Retinal pigment epithelial cell (primary cell): ENCODE measurements at regions not wholly inside any gene's neighbourhood (a gene's known extent, or its start where the extent isn't known, plus 50 kb on each side); places are given as distances from the start of the nearest gene placed in this dataset.

ENCODE experiments used
- DNase-seq: peaks from one replicate; pipeline ENCODE4 v3.0.0-alpha.2; 2010; ENCODE audit warnings: low read depth
- H3K4me3 ChIP-seq: 2 replicates; pipeline ENCODE4 v1.5.1; 2011; ENCODE audit warnings: mild to moderate bottlenecking, low read length, control low read depth, moderate library complexity
- TF ChIP-seq, protein P1 (sequence below): conservative IDR thresholded peaks from 2 replicates; pipeline ENCODE4 v1.5.1; 2011; ENCODE audit warnings: low read depth, low read length, control low read depth, inconsistent platforms

DNA sequence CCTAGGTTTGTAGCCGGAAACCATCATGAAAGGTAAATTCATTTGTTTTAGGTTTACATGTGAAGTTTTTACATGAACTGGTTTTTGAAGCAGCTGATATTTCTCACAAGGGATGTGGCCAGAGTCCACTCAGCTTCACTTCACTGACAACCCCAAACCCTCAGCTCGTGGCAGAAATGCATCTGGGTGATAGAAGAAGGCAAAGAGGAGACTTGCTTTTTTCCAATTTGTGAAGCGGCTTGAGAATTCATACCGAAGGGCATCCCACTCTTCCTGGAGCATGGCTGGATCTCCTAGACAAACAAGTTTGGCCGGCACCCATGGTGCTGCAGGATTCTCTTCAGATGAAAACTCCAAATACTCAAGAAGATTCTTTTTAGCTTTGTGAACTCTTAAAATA is 392.8 kb upstream of the CNR1 start:
- TF ChIP-seq, protein P1, sequence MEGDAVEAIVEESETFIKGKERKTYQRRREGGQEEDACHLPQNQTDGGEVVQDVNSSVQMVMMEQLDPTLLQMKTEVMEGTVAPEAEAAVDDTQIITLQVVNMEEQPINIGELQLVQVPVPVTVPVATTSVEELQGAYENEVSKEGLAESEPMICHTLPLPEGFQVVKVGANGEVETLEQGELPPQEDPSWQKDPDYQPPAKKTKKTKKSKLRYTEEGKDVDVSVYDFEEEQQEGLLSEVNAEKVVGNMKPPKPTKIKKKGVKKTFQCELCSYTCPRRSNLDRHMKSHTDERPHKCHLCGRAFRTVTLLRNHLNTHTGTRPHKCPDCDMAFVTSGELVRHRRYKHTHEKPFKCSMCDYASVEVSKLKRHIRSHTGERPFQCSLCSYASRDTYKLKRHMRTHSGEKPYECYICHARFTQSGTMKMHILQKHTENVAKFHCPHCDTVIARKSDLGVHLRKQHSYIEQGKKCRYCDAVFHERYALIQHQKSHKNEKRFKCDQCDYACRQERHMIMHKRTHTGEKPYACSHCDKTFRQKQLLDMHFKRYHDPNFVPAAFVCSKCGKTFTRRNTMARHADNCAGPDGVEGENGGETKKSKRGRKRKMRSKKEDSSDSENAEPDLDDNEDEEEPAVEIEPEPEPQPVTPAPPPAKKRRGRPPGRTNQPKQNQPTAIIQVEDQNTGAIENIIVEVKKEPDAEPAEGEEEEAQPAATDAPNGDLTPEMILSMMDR, result no peak
- DNase-seq, result no peak
- H3K4me3 ChIP-seq, result no peak overlapping the region

- TF ChIP-seq, protein P1, result no peak
Measured at GRCh38 chr6:88556663-88557062, 390.5 kb upstream of the CNR1 start.

GRCh38 chr6:88548891-88549505 is 382.9 kb upstream of the CNR1 start:
- no peak for DNase-seq
- TF ChIP-seq, protein P1, result no peak
- H3K4me3 ChIP-seq, result no peak overlapping the region

More at GRCh38 chr6:88556663-88557062, 390.5 kb upstream of the CNR1 start:
- DNase-seq, result no peak
- H3K4me3 ChIP-seq, result no peak overlapping the region

- no peak overlapping the region for H3K4me3 ChIP-seq
- no peak for DNase-seq
- TF ChIP-seq, protein P1, result no peak
Measured at GRCh38 chr6:88547768-88548167, 381.6 kb upstream of the CNR1 start.

GRCh38 chr6:88545991-88546390 is 379.8 kb upstream of the CNR1 start:
- DNase-seq, result no peak
- TF ChIP-seq, protein P1, result no peak
- H3K4me3 ChIP-seq, result no peak overlapping the region

DNA sequence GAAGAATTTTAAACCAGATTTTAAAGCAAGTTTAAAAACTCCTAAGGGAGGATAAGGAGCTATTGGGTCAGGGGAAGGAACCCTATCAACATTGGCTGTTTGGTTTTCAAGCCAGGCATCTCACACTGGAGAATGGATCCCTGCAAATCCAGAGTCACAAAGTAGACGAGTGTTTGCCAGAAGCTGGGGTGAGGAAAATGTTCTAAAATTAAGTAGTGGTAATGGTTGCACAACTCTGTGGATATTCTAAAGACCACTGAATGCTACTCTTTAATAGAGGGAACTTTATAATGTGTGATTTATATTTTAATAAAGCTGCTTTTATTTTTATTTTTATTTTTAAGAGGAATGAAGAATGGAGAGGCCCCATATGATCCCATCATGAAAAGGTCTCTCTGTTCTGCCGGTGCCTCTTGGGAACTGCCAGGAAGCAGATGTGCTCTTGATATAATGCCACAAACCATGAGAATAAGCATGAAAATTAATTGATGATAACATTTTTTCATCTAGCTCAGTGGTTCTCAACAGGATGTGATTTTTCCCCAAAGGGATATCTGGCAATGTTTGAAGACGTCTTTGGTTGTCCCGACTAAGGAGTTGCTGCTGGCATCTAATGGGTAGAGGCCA is 379.0 kb upstream of the CNR1 start:
- TF ChIP-seq, protein P1, result no peak
- H3K4me3 ChIP-seq, result no peak overlapping the region
- DNase-seq, result no peak

DNA sequence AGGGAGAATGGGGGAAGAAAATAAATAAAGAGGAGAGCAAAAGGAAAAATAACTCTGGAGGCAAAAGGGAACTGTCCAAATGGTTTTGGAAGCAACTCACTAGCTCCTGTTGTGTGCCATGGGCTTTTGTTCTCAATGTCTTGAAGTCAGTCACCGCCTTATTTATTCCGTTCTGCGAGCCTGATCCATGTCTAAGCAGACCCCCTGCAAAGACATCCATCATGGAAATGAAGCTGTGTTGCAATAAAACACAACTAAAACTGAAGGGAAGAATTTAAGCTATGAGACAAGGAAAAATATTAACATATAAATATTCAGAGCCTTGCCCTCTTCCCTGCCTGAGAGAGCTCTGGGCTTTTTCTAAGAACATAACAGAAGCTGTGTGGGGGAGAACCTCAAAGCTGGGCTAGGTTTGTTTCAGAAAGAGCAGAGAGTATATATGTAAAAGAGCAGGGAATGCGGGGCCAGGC is 373.2 kb upstream of the CNR1 start:
- DNase-seq, result no peak
- no peak overlapping the region for H3K4me3 ChIP-seq
- TF ChIP-seq, protein P1, result no peak
